Smooth muscle cell (in vitro differentiated cells): ENCODE measurements at regions not wholly inside any gene's neighbourhood (a gene's known extent, or its start where the extent isn't known, plus 50 kb on each side); places are given as distances from the start of the nearest gene placed in this dataset.

Experiments used
- DNase-seq: peaks from one replicate; lab custom pipeline; 2025; ENCODE audit not compliant: unreplicated experiment; lab: John Stamatoyannopoulos, UW
- H2AFZ ChIP-seq: fragments of 200-600 bp; sonication (generic); 2 replicates; pipeline ENCODE4 v1.6.0; 2016; ENCODE audit warnings: antibody characterized with exemption, low read depth, mild to moderate bottlenecking
- H3F3A ChIP-seq: fragments of 200-600 bp; sonication (generic); 2 replicates; pipeline ENCODE4 v1.6.0; 2017; ENCODE audit warnings: antibody characterized with exemption, low read depth
- H3K27ac ChIP-seq: fragments of 200-600 bp; sonication (generic); 2 replicates; pipeline ENCODE4 v1.5.1; 2016; ENCODE audit warnings: low read depth, mild to moderate bottlenecking
- H3K27me3 ChIP-seq: fragments of 200-600 bp; sonication (generic); 2 replicates; pipeline ENCODE4 v1.6.1; 2016; ENCODE audit warnings: low read depth, mild to moderate bottlenecking
- H3K36me3 ChIP-seq: fragments of 200-600 bp; sonication (generic); 2 replicates; pipeline ENCODE4 v1.5.1; 2016; ENCODE audit warnings: low read depth
- H3K4me1 ChIP-seq: fragments of 200-600 bp; sonication (generic); 2 replicates; pipeline ENCODE4 v1.5.1; 2016; ENCODE audit warnings: low read depth
- H3K4me2 ChIP-seq: fragments of 200-600 bp; sonication (generic); 2 replicates; pipeline ENCODE4 v1.6.0; 2016; ENCODE audit warnings: mild to moderate bottlenecking
- H3K4me3 ChIP-seq: fragments of 200-600 bp; sonication (generic); 2 replicates; pipeline ENCODE4 v1.5.1; 2016; ENCODE audit warnings: mild to moderate bottlenecking
- H3K79me2 ChIP-seq: fragments of 200-600 bp; sonication (generic); 2 replicates; pipeline ENCODE4 v1.6.0; 2016; ENCODE audit warnings: low read depth, mild to moderate bottlenecking
- H3K9ac ChIP-seq: fragments of 200-600 bp; sonication (generic); 2 replicates; pipeline ENCODE4 v1.6.0; 2016; ENCODE audit warnings: low read depth
- H3K9me3 ChIP-seq: fragments of 200-600 bp; sonication (generic); replicated peaks from 2 replicates; pipeline ENCODE4 v1.5.1; 2016; ENCODE audit warnings: low read depth
- H4K20me1 ChIP-seq: fragments of 200-600 bp; sonication (generic); 2 replicates; pipeline ENCODE4 v1.6.0; 2016; ENCODE audit warnings: low read depth
- WGBS: methylation state at CpG from one replicate; pipeline ENCODE4 v1.1.7; 2016; ENCODE audit warnings: low lambda C conversion rate; 5-methylcytosine and 5-hydroxymethylcytosine counted together
- TF ChIP-seq, protein P1 (sequence below): fragments of 200-600 bp; sonication (generic); IDR thresholded peaks from 2 replicates; pipeline ENCODE4 v1.5.1; 2017; ENCODE audit warnings: borderline replicate concordance, mild to moderate bottlenecking, antibody characterized with exemption; ENCODE audit not compliant: insufficient read depth, poor library complexity, severe bottlenecking

DNA sequence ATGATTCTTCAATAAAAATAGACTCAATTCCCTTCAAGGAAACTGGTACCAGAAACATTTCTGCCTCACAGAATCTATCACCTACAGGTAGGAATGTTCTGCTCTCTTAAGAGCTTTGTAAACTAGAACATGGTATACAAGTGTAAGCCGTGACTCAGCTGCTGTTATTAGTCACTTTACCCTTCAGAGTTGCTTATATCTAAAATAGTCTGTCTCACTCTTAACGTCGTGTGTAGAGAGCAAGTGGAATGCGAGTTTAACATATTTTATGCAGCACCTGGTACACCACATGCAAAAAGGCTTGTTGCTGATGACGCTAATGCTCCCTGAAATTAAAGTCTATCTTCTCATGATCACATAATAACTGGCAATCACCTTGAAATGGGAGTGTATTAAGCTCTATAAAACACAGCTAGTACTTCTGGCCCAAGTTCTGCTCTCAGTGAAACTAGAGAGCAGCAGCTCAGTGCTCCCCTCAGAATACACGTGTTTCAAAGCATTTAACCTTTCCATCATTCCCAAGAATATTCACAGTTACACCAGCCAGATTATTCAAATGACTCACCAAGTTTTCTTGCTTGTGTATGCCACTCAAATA is 420.0 kb downstream of the ZEB2 start:
- no peak overlapping the region for H2AFZ ChIP-seq
- H3K36me3 ChIP-seq: no peaks in the 10 kb centered on the region
- peak overlapping the region; percentile 67 for H3K27ac ChIP-seq
- no peak overlapping the region for H3K4me3 ChIP-seq
- no peaks in the 10 kb centered on the region for H3K9me3 ChIP-seq
- H3K79me2 ChIP-seq: no peaks in the 10 kb centered on the region
- no peaks in the 10 kb centered on the region for H3F3A ChIP-seq
- TF ChIP-seq, protein P1, sequence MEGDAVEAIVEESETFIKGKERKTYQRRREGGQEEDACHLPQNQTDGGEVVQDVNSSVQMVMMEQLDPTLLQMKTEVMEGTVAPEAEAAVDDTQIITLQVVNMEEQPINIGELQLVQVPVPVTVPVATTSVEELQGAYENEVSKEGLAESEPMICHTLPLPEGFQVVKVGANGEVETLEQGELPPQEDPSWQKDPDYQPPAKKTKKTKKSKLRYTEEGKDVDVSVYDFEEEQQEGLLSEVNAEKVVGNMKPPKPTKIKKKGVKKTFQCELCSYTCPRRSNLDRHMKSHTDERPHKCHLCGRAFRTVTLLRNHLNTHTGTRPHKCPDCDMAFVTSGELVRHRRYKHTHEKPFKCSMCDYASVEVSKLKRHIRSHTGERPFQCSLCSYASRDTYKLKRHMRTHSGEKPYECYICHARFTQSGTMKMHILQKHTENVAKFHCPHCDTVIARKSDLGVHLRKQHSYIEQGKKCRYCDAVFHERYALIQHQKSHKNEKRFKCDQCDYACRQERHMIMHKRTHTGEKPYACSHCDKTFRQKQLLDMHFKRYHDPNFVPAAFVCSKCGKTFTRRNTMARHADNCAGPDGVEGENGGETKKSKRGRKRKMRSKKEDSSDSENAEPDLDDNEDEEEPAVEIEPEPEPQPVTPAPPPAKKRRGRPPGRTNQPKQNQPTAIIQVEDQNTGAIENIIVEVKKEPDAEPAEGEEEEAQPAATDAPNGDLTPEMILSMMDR: peak; percentile 51
- H3K9ac ChIP-seq: no peak overlapping the region
- H3K4me2 ChIP-seq: peak overlapping the region; percentile 8
- no peaks in the 10 kb centered on the region for H3K4me1 ChIP-seq
- no peak for DNase-seq
- no peaks in the 10 kb centered on the region for H3K27me3 ChIP-seq
- WGBS: 29% methylated on average over 6 of the region's 6 CpGs
- no peaks in the 10 kb centered on the region for H4K20me1 ChIP-seq

DNA sequence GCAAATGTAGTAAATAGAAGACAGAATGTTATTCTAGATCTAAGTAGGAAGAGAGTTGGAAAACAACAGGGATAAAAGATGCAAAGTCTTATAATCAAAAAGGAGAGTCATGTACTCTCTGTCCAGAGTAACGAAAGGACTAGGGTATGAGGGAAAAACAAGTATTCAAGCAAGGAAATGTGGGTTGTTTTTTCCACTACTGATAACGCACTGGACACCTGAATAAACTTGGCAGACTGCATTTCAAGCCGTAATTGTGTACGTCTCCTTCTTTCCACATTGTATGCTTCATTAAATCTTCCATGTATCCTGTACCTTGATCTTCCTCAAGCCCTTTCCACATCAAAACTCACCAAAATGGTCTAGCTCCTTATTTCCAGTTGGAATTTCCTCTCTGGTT is 420.6 kb downstream of the ZEB2 start:
- H2AFZ ChIP-seq: no peak overlapping the region
- H3K9ac ChIP-seq: no peak overlapping the region
- DNase-seq: no peak
- H3K79me2 ChIP-seq: no peaks in the 10 kb centered on the region
- no peaks in the 10 kb centered on the region for H3K9me3 ChIP-seq
- 91% methylated on average over 4 of the region's 4 CpGs for WGBS
- H3K36me3 ChIP-seq: no peaks in the 10 kb centered on the region
- H3K27me3 ChIP-seq: no peaks in the 10 kb centered on the region
- H4K20me1 ChIP-seq: no peaks in the 10 kb centered on the region
- no peaks in the 10 kb centered on the region for H3K4me1 ChIP-seq
- H3K27ac ChIP-seq: peak overlapping the region; percentile 67
- TF ChIP-seq, protein P1: no peak
- H3F3A ChIP-seq: no peaks in the 10 kb centered on the region
- no peak overlapping the region for H3K4me3 ChIP-seq
- no peak overlapping the region for H3K4me2 ChIP-seq

DNA sequence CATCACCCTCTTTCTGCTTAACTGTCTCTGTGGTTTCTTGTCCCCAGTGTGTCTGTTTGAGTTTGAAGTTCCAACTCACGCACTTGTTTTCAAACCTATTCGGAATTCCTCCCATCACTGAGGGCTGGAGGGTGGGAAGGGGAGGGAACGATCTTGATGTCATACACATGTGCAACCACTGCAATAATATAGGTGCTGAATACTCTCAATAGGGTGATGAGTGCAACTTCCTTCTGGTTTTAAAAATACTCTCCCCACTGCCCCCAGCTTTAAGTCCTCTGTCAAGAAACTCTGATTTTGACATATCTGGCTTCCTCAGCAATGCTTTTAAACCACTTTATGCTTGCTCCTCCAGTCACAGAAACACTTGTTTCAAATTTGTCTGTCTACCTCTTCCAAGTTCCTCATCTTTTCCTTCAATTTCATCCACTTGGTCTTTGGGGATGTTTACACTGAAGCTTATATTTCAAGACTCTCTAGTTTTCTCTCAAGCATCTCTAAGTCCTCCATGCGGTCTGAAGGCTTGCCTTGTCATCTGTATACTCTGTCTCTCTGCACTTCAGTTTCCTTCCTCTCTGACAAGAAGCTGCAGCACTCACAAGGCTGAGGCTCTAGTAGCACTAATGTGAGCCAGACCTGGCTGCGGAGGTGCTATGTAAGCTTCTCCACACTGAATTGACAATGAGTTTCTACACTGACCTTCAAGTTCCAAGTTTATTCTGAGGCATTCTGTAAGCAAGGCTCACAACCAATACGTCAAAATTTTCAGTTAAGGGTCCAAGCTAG is 422.3 kb downstream of the ZEB2 start:
- no peak overlapping the region for H2AFZ ChIP-seq

More for the DNA sequence above, 422.3 kb downstream of the ZEB2 start:
- no peak overlapping the region for H3K4me2 ChIP-seq
- H3K36me3 ChIP-seq: no peaks in the 10 kb centered on the region
- no peaks in the 10 kb centered on the region for H4K20me1 ChIP-seq
- WGBS: 88% methylated on average over 6 of the region's 6 CpGs
- no peaks in the 10 kb centered on the region for H3K4me1 ChIP-seq
- TF ChIP-seq, protein P1: no peak
- no peaks in the 10 kb centered on the region for H3K27me3 ChIP-seq
- H3K27ac ChIP-seq: no peak overlapping the region
- no peak overlapping the region for H3K9ac ChIP-seq
- no peaks in the 10 kb centered on the region for H3K9me3 ChIP-seq
- no peak for DNase-seq
- H3K4me3 ChIP-seq: no peak overlapping the region
- H3K79me2 ChIP-seq: no peaks in the 10 kb centered on the region
- no peaks in the 10 kb centered on the region for H3F3A ChIP-seq
